CD4-positive, alpha-beta T cell (primary cell): ENCODE measurements at regions not wholly inside any gene's neighbourhood (a gene's known extent, or its start where the extent isn't known, plus 50 kb on each side); places are given as distances from the start of the nearest gene placed in this dataset.

Source experiments
- ATAC-seq: fragments of 200-7000 bp; cut with Tn5 transposase; one replicate; pipeline ENCODE4 v1.10.0; 2022; ENCODE audit warnings: mild to moderate bottlenecking; ENCODE audit not compliant: poor library complexity
- CTCF ChIA-PET: fragments of 350-600 bp; sonication (Branson Sonifier 250); formaldehyde crosslinking; loops from one replicate; lab custom pipeline; 2021; ENCODE audit warnings: antibody characterized with exemption, inconsistent platforms; lab: Charles Lee
- POLR2A ChIA-PET: fragments of 350-600 bp; sonication (Branson Sonifier 250); formaldehyde crosslinking; loops from one replicate; lab custom pipeline; 2021; ENCODE audit warnings: antibody characterized with exemption, inconsistent platforms; lab: Charles Lee
- DNase-seq, 14 experiments: peaks; one replicate each; pipeline ENCODE4 v3.0.0-alpha.2; 2013 to 2020; ENCODE audit warnings: mixed read lengths in 2 of 14
- H3K27ac ChIP-seq, 2 donors: one replicate each; pipeline versions ENCODE4 v1.5.1 to v1.7.0; 2013; ENCODE audit warnings: low read length in 2 of 2, low read depth in 1 of 2, mild to moderate bottlenecking in 1 of 2
- H3K27me3 ChIP-seq, 2 experiments: 1 replicate in 1 of 2; 2 replicates in 1 of 2; pipeline versions ENCODE4 v1.6.1 to v1.7.0; 2013; ENCODE audit warnings: low read length in 2 of 2, control low read depth in 1 of 2, mild to moderate bottlenecking in 1 of 2, moderate library complexity in 1 of 2; ENCODE audit not compliant: insufficient read depth in 2 of 2, control insufficient read depth in 1 of 2
- H3K36me3 ChIP-seq: one replicate; pipeline ENCODE4 v1.6.1; 2013; ENCODE audit warnings: low read length, control low read depth; ENCODE audit not compliant: insufficient read depth
- H3K4me1 ChIP-seq: one replicate; pipeline ENCODE4 v1.6.1; 2013; ENCODE audit warnings: low read length, control low read depth; ENCODE audit not compliant: insufficient read depth
- H3K4me3 ChIP-seq: one replicate; pipeline ENCODE4 v1.5.1; 2013; ENCODE audit warnings: mild to moderate bottlenecking, low read length, moderate library complexity
- H3K9me3 ChIP-seq, 2 experiments: 1 replicate in 1 of 2; 2 replicates in 1 of 2; pipeline versions ENCODE4 v1.6.1 to v1.7.0; 2013; ENCODE audit warnings: low read length in 2 of 2, mild to moderate bottlenecking in 2 of 2, control low read depth in 1 of 2, moderate library complexity in 1 of 2; ENCODE audit not compliant: control insufficient read depth in 1 of 2, insufficient read depth in 1 of 2
- H3K27ac Mint-ChIP-seq: one replicate; pipeline ENCODE4 v1.8.0; 2020; ENCODE audit warnings: mixed read lengths
- H3K27me3 Mint-ChIP-seq: one replicate; pipeline ENCODE4 v1.8.0; 2021; ENCODE audit warnings: mixed read lengths
- H3K36me3 Mint-ChIP-seq: one replicate; pipeline ENCODE4 v1.8.0; 2021; ENCODE audit warnings: low read depth, mixed read lengths
- H3K4me1 Mint-ChIP-seq: one replicate; pipeline ENCODE4 v1.8.0; 2021; ENCODE audit warnings: low read depth, mixed read lengths
- H3K4me3 Mint-ChIP-seq: one replicate; pipeline ENCODE4 v1.8.0; 2020; ENCODE audit warnings: mild to moderate bottlenecking, mixed read lengths
- H3K9me3 Mint-ChIP-seq: one replicate; pipeline ENCODE4 v1.8.0; 2020; ENCODE audit warnings: mixed read lengths
- intact Hi-C, 2 experiments: fragments of 100-400 bp; cut with DNase I in 1 of 2; cut with micrococcal nuclease in 1 of 2; formaldehyde crosslinking; loops; one replicate each; pipeline versions ENCODE4 v1.15.1 to v1.9.0; 2023 to 2025; cut with DNase I, micrococcal nuclease
- TF ChIP-seq, protein P1 (sequence below): fragments of 200-600 bp; IDR thresholded peaks from one replicate; pipeline ENCODE4 v1.8.0; 2022; ENCODE audit warnings: antibody characterized with exemption, mild to moderate bottlenecking

DNA sequence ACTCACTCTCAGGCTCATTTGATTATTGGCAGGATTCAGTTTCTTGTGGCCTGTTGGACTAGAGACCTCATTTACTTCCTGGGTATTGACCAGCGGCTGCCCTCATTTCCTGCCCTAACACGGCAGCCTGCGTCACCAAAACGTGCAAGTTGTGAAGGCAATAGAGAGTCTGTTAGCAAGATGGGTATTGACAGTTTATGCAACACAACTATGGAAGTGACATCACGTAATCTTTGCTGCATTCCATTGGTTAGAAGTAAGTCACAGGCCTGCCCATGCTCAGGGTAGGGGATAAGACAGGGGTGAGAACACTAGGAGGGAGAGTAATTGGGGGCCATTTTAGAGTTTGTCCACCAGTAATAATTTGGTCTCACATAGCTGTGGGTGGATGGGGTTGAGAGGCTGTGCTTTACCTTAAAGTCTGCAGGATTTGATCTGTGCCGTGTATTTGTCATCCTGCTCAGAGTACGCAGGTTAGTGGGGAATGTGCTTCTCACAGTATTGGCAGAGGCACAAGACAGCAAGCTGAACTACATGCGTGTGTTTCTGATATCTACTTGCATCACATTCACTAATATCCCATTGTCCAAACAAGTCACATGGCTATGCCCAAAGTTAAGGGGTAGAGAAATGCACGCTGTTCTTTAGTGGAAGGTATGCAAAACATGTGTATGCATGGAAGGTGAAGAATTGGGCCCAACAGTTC is 83.3 kb downstream of the EDEM1 start:
- Histone ChIP-seq H3K9me3 (no peaks in the 10 kb centered on the region), H3K36me3 (no peaks in the 10 kb centered on the region), H3K27me3 (no peaks in the 10 kb centered on the region), H3K27ac (no peak overlapping the region), H3K4me1 (no peaks in the 10 kb centered on the region), H3K4me3 (no peak overlapping the region)
- Mint-ChIP-seq H3K4me3 (no peak overlapping the region), H3K4me1 (no peaks in the 10 kb centered on the region), H3K27ac (no peak overlapping the region), H3K9me3 (no peaks in the 10 kb centered on the region), H3K27me3 (no peaks in the 10 kb centered on the region), H3K36me3 (no peaks in the 10 kb centered on the region)
- DNase-seq, result no peak
- ATAC-seq, result no peak
- CTCF ChIA-PET, result no interaction called here
- intact Hi-C loops, result no loop called here
- POLR2A ChIA-PET, result no interaction called here
- TF ChIP-seq, protein P1, sequence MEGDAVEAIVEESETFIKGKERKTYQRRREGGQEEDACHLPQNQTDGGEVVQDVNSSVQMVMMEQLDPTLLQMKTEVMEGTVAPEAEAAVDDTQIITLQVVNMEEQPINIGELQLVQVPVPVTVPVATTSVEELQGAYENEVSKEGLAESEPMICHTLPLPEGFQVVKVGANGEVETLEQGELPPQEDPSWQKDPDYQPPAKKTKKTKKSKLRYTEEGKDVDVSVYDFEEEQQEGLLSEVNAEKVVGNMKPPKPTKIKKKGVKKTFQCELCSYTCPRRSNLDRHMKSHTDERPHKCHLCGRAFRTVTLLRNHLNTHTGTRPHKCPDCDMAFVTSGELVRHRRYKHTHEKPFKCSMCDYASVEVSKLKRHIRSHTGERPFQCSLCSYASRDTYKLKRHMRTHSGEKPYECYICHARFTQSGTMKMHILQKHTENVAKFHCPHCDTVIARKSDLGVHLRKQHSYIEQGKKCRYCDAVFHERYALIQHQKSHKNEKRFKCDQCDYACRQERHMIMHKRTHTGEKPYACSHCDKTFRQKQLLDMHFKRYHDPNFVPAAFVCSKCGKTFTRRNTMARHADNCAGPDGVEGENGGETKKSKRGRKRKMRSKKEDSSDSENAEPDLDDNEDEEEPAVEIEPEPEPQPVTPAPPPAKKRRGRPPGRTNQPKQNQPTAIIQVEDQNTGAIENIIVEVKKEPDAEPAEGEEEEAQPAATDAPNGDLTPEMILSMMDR, result no peak

DNA sequence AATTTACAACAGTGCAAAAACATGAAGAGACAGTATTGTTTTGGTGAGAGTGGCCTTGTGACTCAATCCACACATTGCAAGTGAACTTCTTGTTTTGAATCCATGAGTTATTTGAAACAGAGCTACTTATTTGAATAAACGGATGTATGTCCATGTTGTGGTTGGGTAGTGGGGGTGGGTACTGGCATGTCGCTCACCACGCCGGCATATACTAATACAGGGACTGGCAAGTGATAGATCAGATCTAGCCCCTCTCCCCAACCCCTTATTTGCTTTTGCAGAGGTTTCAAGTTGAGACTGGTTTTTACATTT is 83.8 kb downstream of the EDEM1 start:
- Mint-ChIP-seq H3K27me3 (no peaks in the 10 kb centered on the region), H3K4me1 (no peaks in the 10 kb centered on the region), H3K27ac (no peak overlapping the region), H3K36me3 (no peaks in the 10 kb centered on the region), H3K9me3 (no peaks in the 10 kb centered on the region), H3K4me3 (no peak overlapping the region)
- ChIA-PET POLR2A (no interaction called here), CTCF (no interaction called here)
- no peaks in the 10 kb centered on the region for H3K4me1 ChIP-seq
- no peak overlapping the region for H3K4me3 ChIP-seq
- H3K36me3 ChIP-seq, result no peaks in the 10 kb centered on the region
- H3K27ac ChIP-seq, result no peak overlapping the region
- H3K27me3 ChIP-seq, result no peaks in the 10 kb centered on the region
- intact Hi-C loops, result no loop called here
- ATAC-seq (no peak), DNase-seq (no peak)
- TF ChIP-seq, protein P1, result no peak
- no peaks in the 10 kb centered on the region for H3K9me3 ChIP-seq

DNA sequence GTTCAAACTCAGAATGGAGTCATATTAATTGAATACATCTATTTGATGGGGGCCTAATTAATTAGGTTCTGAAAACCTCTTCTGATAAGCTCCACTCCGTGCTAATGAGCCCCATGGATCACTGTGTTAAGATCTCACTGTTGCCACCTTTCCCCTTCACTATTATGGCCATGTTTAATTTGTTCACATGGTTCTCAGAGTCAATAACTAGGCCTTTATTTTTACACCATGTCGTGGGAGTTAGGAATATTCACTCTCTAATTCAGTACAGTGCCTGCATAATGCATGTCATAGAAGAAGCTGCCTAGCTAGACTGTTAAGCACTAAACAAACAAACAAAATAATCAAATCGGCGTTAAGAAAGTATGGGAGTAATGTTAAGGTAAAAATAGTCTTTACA is 84.9 kb downstream of the EDEM1 start:
- CTCF ChIA-PET, result no interaction called here
- intact Hi-C loops, result no loop called here
- no peaks in the 10 kb centered on the region for H3K4me1 Mint-ChIP-seq
- H3K27ac ChIP-seq, result no peak overlapping the region
- H3K4me3 ChIP-seq, result no peak overlapping the region
- H3K9me3 ChIP-seq, result no peaks in the 10 kb centered on the region
- no peaks in the 10 kb centered on the region for H3K36me3 ChIP-seq
- DNase-seq (no peak), ATAC-seq (no peak)
- POLR2A ChIA-PET, result no interaction called here
- no peaks in the 10 kb centered on the region for H3K9me3 Mint-ChIP-seq
- H3K27me3 ChIP-seq, result no peaks in the 10 kb centered on the region
- no peaks in the 10 kb centered on the region for H3K27me3 Mint-ChIP-seq
- no peaks in the 10 kb centered on the region for H3K4me1 ChIP-seq
- TF ChIP-seq, protein P1, result no peak
- H3K36me3 Mint-ChIP-seq, result no peaks in the 10 kb centered on the region
- no peak overlapping the region for H3K27ac Mint-ChIP-seq
- no peak overlapping the region for H3K4me3 Mint-ChIP-seq
